ENCODE measurements at regions not wholly inside any gene's neighbourhood (a gene's known extent, or its start where the extent isn't known, plus 50 kb on each side); places are given as distances from the start of the nearest gene placed in this dataset.

- DNase-seq: no peak
Observed at GRCh38 chr17:36869441-36869840, 67.8 kb upstream of the LHX1 start.

GRCh38 chr17:36869856-36870719, 67.2 kb upstream of the LHX1 start:
- no peak for DNase-seq

- DNase-seq: no peak
Observed at GRCh38 chr17:36870720-36870999, 66.6 kb upstream of the LHX1 start.

- no peak for DNase-seq
Observed at GRCh38 chr17:36875698-36876293, 61.5 kb upstream of the LHX1 start.

GRCh38 chr17:36876966-36877365, 60.3 kb upstream of the LHX1 start:
- DNase-seq: no peak

- no peak for DNase-seq
Observed at GRCh38 chr17:36877771-36878170, 59.5 kb upstream of the LHX1 start.

GRCh38 chr17:36878216-36878615, 59.1 kb upstream of the LHX1 start:
- no peak for DNase-seq

GRCh38 chr17:36879027-36879426, 58.2 kb upstream of the LHX1 start:
- no peak for DNase-seq

- no peak for DNase-seq
Observed at GRCh38 chr17:36879624-36880131, 57.6 kb upstream of the LHX1 start.

GRCh38 chr17:36880268-36880905, 56.9 kb upstream of the LHX1 start:
- no peak for DNase-seq

GRCh38 chr17:36881323-36881722, 56.0 kb upstream of the LHX1 start:
- no peak for DNase-seq

GRCh38 chr17:36884495-36885152, 52.7 kb upstream of the LHX1 start:
- no peak for DNase-seq

GRCh38 chr17:36885153-36885735, 52.0 kb upstream of the LHX1 start:
- DNase-seq: no peak

GRCh38 chr17:36885771-36886377, 51.4 kb upstream of the LHX1 start:
- DNase-seq: no peak
